Caki2 (cell line): ENCODE measurements at regions not wholly inside any gene's neighbourhood (a gene's known extent, or its start where the extent isn't known, plus 50 kb on each side); places are given as distances from the start of the nearest gene placed in this dataset.

Experiments used
- DNase-seq: peaks from one replicate; pipeline ENCODE4 v3.0.0-alpha.2; 2015; ENCODE audit warnings: low read depth
- in situ Hi-C: cut with HindIII; loops from 2 replicates; pipeline ENCODE4 v1.10.0; 2016; ENCODE audit warnings: low sequenced_read_pairs, low pct_unique_long_range_greater_than_20kb, mixed read lengths

- in situ Hi-C loops: no loop called here
- no peak for DNase-seq
Measured at GRCh38 chr18:60163622-60164021, 209.0 kb downstream of the MC4R start.

DNA sequence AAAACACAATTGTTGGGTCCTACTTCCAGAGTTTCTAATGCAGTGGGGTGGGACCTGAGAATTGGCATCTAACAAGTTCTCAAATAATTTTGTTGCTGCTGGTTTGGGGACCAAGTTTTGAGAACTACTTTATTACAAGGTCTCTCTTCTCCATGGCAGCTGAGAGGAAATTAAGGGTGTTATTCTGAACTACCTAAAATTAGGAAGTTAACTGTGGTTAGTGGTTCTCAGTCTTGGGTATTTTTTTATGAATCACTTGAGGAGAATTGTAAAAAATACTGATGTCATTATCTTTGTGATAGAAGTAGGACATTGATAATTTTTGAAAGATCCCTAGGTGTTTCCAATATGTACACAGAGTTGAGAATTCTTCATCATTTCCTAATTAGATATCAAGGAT lies 210.2 kb downstream of the MC4R start:
- DNase-seq: no peak
- in situ Hi-C loops: no loop called here

DNA sequence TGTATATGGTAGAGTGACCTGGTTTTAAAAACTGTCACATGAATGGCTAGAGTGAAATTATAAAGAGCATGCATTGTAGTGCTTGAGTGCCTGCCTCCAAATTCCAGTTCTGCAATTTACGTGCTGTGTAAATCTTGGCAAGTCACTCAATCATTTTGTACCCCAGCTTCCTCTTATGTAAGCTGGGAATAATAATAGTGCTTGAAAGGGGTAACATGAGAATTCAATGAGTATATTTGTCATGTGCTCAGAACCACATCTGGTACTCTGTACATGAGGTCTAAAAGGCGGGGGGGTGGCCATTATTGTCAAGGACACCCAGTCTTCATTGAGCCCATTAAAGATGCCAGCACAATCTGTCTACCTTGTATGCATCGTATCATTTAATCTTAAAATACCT lies 214.8 kb downstream of the MC4R start:
- in situ Hi-C loops: no loop called here
- DNase-seq: no peak

- in situ Hi-C loops: no loop called here
- no peak for DNase-seq
Measured at GRCh38 chr18:60153376-60153775, 219.2 kb downstream of the MC4R start.

DNA sequence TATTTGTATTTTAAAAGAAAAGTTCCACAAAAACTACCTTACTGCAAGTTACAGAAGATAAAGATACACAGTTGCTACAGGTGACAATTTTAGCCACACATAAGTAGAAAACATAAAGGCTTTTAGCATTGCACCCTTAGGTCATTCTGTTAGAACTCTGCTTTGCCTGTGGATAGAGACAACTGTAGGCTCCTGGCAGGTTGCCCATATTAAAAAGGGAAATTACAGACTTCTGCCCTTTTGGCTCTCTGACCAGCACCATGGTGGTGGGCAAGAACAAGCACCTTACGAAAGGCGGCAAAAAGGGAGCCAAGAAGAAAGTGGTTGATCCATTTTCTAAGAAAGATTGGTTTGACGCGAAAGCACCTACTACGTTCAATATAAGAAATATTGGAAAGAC lies 223.3 kb downstream of the MC4R start:
- in situ Hi-C loops: no loop called here
- no peak for DNase-seq

- DNase-seq: no peak
- in situ Hi-C loops: no loop called here
Measured at GRCh38 chr18:60147323-60147722, 225.3 kb downstream of the MC4R start.

GRCh38 chr18:60146220-60146960 lies 226.2 kb downstream of the MC4R start:
- no peak for DNase-seq
- in situ Hi-C loops: no loop called here

DNA sequence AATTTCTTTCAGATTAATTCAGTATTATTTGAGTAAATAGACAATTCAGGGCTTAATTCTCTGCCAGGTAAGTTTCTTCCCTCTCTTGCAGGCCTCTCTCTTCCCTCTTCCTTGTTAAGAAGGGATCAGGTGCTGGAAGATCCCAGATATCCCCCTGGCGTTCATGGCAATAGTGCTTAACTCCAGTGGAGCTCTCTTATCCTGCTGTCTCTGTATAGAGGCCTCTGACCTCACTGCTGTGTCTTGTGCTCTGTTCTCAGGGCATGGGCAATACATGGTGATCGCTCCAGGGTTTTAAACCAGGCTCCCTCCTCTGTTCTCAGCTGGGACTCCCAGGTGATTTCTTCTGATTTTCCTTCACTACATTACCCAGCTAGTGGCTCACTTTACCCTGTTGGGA lies 226.8 kb downstream of the MC4R start:
- in situ Hi-C loops: no loop called here
- no peak for DNase-seq

- in situ Hi-C loops: no loop called here
- DNase-seq: no peak
Measured at GRCh38 chr18:60134806-60135205, 235.0 kb downstream of the PMAIP1 start.

DNA sequence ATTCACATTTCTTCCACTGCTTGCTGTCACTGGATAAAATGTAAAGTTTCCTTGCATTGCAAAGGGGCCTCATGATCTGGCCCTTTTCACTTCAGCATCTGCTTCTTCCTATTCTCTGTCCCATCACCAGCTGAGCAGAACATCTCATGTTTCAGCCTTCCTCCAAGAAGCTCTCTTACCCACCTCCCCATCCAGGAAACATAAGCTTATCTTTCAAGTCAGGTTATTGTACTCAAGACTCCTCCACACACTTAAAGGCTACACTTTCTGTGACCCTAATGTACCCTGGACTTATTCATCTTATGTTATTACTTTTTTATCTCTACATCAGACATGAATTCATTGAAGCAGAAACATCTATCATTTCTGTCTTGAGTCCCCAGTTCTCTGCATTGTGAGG lies 230.5 kb downstream of the PMAIP1 start:
- in situ Hi-C loops: no loop called here
- no peak for DNase-seq

DNA sequence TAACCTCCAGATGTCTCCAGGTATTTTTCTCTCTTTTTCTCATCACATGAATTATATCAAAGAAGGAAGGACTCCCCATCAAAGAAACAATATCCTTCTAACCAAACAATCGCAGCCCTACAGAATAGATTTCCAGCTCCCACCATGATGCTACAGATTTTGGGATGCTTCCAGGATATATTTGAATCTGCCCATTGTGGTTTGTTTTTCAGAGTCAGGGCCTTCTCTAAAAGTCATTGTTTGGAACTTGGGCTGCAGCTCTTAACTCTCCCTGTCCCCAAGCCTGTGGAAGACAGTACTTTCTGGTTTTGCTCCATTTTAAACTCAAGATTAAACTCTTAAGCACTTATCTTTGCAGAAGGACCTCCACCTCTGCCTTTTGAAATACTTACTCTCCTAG lies 223.2 kb downstream of the PMAIP1 start:
- in situ Hi-C loops: no loop called here
- no peak for DNase-seq

DNA sequence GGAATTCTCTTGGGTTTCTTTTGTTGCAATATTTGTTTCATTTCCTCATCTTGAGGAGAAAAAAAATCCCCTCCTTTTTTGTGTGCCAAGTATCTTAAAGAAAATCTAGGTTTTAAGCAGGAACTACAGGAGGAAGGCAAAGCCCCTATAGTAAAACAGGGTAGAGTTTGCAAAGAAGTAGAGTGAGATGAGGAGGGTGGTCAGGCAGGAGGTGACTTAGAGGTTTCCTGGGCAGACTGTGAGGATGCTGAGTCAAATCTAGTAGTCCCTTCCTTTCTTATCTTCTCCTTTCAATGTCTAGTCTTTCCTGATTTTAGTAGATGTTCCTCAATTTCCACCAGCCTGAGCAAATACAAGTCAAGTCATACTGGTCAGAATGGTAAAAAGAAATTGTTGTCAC lies 222.5 kb downstream of the PMAIP1 start:
- in situ Hi-C loops: no loop called here
- DNase-seq: no peak

DNA sequence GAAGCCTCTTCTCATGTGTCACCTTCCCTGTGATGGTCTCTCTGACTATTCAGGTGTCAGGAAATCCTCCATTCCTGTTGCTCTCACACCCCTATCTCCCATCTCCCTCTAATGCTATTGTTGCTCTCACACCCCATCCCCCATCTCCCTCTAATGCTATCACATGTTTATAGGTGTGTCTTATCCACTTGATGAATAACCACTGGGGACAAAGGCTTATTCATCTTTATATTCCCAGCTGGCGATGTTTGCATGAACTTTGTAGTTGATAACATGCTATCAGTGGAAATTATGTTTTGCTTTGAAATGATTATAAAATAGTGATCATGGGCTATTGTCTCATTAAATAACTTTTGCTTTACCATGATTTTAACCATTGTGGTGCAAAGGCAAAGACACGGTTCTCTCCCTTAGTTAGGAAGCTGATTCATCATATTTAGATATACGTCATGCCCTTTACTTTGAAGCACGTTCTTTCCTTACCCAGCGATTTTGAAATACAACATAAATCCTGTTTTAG lies 220.5 kb downstream of the PMAIP1 start:
- DNase-seq: no peak
- in situ Hi-C loops: no loop called here

- in situ Hi-C loops: no loop called here
- no peak for DNase-seq
Measured at GRCh38 chr18:60117321-60117720, 217.5 kb downstream of the PMAIP1 start.

- in situ Hi-C loops: no loop called here
- DNase-seq: no peak
Measured at GRCh38 chr18:60113396-60113795, 213.6 kb downstream of the PMAIP1 start.

DNA sequence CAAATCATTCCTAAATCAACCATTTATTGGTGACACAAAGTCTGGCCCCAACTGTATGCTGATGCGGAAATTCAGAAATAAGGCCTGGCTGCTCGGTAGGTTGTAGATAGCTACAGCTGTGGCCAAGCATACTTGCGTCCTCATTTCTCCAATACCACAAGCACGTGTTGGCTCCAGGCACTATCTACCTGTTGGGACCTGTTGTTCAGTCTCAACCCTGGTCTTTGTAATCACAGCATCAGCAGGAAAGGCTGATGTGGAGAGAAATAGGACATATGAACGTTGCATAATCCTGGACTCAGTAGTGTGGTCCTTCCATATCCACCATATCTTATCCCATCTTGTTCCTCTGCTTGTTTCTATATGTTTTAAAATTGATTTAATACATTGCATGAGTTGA lies 212.6 kb downstream of the PMAIP1 start:
- DNase-seq: no peak
- in situ Hi-C loops: no loop called here

DNA sequence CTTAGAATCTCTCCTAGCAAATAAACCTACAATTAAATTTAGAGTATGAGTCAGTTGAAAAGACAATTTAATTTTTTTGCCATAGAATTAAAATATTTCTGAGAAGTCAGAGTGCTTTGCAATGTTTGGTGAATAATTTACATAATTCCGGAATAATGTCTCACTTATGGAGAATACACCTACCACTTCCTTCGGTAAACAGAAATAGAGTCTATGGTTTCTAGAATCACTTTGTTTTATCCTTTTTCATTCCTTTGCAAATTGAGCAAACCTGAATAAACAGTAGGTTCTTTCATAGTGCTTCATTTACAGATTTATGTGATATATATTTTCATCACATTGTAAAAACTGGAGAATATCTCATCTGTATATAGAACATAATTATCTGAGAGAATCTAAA lies 211.7 kb downstream of the PMAIP1 start:
- no peak for DNase-seq
- in situ Hi-C loops: no loop called here

DNA sequence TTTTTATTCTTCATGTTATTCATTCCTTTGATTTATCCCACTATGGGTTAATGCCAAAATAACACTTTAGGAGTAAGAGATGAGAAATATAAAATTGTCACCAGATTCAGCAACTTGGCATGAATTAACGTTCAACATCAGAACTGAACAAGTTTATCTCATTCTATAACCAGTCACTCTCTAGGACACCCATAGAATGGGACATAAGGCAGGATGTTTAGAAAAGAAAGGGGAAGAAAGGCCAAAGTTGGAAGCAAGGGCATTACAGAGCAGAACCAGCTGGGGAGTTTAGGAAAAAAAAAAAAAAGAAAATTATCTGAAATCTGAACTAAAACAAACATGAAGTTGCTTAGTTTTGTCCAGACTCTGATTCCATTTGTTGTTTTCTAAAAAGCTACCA lies 211.0 kb downstream of the PMAIP1 start:
- in situ Hi-C loops: no loop called here
- DNase-seq: no peak

DNA sequence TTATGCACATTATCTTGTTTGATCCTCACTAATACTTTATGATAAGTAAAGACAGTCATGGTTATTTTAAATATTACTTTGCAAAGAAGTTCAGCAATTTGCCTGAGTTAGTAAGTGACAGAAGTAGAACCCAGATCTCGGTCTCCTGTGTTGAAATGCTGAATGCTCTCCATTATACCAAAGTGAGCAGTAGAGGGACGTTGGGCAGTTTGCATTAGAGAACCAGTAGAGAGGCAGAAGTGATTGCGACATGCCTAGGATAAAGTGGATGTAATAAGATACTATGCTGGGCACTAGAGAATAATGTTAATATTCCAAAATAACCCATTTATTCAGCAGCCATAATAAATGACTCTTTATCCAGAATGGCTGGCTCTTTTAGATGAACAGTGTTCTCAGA lies 201.0 kb downstream of the PMAIP1 start:
- in situ Hi-C loops: no loop called here

DNA sequence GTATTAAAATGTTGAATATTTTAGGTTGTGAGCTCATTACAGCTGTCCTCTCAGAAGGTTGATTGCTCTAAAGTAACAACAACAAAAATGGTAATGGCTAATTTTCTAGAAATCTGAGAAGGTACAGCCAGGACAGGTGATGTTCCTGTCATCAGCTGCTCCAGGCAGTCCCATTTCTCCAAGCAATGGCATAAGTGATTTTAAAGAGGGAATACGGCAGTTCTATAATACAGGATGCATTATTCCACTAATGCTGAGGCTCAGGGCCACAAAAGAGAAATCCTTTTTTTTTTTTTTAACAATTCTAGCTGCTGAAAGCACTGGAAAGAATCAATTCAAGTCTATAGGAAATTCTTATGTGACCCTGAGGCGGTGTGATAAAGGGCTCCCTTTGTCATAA lies 199.9 kb downstream of the PMAIP1 start:
- in situ Hi-C loops: no loop called here
- no peak for DNase-seq

More for the DNA sequence above, 201.0 kb downstream of the PMAIP1 start:
- DNase-seq: no peak
